HG03095 (cell line): ENCODE measurements at regions not wholly inside any gene's neighbourhood (a gene's known extent, or its start where the extent isn't known, plus 50 kb on each side); places are given as distances from the start of the nearest gene placed in this dataset.

ENCODE experiments used
- ATAC-seq: cut with Tn5 transposase; IDR thresholded peaks from one replicate; pipeline ENCODE4 v1.9.1; 2021; ENCODE audit warnings: moderate library complexity; ENCODE audit not compliant: unreplicated experiment

DNA sequence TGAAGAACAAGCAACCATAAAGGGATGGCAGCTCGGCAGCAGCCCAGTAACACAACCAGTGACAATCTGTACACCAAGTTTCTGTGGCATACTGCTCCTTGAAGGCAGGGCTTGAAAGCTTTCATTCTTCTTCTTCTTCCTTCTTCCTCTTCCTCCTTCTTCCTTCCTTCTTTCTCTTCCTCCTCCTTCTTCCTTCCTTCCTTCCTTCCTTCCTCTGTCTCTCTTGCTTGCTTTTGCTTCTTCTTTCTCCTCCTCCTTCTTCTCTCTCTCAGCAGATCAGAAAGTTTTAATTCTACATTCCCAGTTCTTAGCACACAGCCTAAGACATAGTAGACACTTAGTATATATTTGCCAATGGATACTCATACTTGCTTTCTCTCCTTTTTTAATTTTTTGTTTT lies 95.9 kb downstream of the GLUL start:
- no peak for ATAC-seq

DNA sequence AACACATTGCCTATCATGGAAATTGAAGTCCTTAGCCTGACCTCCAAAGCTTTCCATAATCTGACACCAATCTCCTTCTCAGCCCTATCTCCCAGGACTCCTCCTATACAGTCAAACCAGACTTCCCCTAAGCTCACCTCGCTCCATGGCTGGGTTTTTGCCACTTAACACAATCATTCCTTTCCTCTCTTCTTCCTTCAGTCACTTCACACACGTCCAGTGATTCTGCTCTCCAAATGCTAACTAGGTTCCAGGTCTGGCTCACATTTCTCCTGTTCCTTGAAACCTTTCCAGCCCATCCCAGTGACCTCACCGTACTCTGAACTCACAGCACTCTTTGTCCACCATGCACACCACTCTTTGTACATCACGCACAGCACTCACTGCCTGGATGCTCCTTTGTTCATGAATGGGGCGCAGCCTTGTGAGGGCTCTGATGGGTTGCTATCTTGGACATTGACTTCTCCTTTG lies 98.4 kb downstream of the GLUL start:
- no peak for ATAC-seq

GRCh38 chr1:182292193-182292741 lies 99.3 kb downstream of the GLUL start:
- ATAC-seq: no peak

- no peak for ATAC-seq
Observed at GRCh38 chr1:182291584-182292192, 99.9 kb downstream of the GLUL start.

DNA sequence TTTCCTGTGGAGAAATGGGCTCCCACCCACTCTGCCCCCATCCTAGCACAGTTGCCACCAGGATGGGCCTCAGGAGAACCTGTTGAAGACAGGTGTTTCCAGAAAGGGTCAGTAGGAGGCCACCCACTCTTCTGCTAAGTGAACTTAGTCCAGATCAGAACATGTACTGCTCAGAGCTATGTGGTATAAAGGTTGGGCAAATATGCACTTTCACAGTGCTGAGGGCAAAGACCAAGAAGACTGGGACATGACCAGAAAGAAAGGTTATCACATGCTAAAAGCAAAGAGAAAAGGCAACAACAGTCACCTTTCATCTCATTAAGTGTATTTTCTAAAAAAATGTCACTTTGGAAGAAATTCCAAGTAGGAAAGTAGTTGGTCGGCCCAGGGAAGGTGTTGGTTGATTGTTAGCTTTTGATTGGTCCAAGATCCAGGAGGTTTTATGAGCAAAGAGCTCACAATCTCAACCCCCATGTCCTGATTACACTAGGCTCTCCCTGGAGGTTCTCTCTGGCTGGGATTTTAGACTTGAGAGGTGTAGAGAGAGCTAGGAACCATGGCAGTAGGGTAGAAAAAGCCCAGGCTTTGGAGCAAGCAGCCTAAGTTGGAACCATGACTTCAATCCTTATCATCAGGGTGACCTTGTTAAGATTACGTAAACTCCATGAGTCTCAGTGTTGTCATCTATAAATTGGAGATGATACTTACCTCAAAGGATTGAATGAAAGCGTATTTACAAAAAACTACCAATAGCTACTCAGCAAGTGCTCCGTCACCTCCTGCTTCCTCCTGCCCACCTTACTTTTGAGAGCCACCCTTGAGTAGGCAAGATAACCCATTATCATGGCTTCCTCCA lies 102.6 kb downstream of the GLUL start:
- no peak for ATAC-seq

- no peak for ATAC-seq
Observed at GRCh38 chr1:182286761-182287160, 104.8 kb downstream of the GLUL start.

- ATAC-seq: no peak
Observed at GRCh38 chr1:182283746-182284544, 107.6 kb downstream of the GLUL start.

GRCh38 chr1:182281541-182281940 lies 110.0 kb downstream of the GLUL start:
- no peak for ATAC-seq

DNA sequence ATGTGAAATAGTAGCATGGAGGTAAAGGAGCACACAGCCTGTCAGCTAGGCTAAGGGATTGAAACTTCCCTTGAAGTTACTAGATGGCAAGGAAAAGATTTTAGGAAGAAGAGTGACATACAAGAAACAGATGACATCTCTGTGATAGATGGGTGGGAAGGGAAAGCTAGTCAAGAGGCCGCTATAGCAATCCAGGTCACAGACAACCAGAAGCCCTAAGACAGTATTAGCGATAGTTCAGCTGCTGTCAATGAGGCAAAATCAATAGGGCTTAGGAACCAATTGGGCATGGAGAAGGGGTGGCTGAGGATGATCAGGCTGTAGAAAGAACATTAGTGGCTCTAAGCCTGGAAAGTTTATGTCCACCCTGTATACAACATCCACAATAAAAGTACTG lies 111.1 kb downstream of the GLUL start:
- ATAC-seq: no peak

- ATAC-seq: no peak
Observed at GRCh38 chr1:182279724-182280503, 111.7 kb downstream of the GLUL start.

DNA sequence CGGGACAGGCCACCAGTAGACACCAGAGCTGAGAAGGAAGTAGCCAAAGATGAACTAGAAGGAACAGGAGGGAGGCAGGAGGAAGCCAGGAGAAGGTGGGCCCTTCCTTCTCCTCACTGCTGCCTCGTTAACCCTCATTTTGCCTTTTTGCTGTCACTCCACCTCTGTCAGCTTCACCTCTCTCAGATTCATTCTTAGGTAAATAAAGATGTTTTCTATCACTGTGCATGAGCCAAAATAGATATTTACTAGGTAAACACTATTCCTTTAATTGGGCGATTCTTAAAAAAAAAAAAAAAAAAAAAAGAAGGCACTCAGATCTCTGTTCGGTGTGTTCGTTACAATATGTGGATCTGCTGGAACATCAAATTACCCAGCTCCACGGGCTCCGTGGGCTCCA lies 112.3 kb downstream of the GLUL start:
- ATAC-seq: no peak

GRCh38 chr1:182278144-182279054 lies 113.2 kb downstream of the GLUL start:
- ATAC-seq: no peak

- no peak for ATAC-seq
Observed at GRCh38 chr1:182275271-182275670, 116.3 kb downstream of the GLUL start.

DNA sequence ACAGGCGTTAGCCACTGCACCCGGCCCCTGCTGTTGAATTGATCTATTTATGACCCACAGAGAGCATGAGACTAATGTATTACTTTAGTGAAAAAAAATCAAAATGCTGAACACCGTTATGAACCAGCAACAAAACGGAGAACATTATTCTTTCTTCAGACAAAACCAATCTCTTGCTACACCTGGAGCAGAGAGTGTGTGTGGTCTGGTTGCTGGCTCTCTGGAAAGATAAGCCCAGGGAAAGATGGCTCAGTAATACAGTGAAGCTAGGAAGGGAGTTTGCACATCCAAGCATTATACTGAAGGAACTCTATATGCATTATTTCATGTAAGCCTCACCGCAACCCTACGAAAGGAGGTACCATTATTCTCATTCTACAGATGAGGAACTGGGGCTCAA lies 117.0 kb downstream of the GLUL start:
- ATAC-seq: no peak

DNA sequence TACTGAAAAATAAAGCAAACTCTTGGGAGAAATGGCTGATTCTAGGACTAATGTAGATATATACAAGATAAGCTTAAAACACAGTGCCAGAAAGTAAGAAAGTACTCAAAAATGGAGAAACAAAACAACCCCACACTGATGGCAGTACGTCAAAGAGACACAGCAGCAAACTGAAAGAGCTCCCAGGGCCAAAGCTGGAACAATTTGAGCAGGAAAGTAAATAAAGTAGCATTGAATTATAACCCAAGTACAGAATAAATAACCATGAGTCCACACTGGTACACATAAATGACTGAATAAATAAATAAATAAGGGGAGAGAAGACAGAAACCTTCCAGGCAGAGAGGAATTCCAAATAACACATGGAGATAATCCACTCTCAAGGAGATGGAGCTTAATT lies 120.9 kb downstream of the GLUL start:
- no peak for ATAC-seq

- ATAC-seq: no peak
Observed at GRCh38 chr1:182269097-182269496, 122.5 kb downstream of the GLUL start.

GRCh38 chr1:182268669-182269068 lies 122.9 kb downstream of the GLUL start:
- ATAC-seq: no peak

DNA sequence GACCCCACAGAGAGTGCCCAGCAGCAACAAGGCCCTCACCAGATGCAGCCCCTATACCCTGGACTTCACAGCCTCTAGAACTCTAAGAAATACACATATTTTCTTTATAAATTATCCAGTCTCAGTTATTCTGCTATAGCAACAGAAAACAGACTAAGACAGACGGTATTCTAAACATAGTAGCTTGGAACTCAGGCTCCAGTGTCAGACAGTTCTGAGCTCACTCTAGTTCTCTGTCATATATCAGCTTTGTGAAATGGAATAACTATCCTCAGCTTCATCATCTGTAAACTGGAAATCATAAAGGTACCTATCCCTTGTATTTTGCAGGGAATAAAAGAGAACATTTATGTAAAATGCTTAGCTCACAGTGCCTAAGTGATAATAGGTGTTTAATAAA lies 127.4 kb downstream of the GLUL start:
- ATAC-seq: no peak

GRCh38 chr1:182263706-182264105 lies 127.9 kb downstream of the GLUL start:
- no peak for ATAC-seq

DNA sequence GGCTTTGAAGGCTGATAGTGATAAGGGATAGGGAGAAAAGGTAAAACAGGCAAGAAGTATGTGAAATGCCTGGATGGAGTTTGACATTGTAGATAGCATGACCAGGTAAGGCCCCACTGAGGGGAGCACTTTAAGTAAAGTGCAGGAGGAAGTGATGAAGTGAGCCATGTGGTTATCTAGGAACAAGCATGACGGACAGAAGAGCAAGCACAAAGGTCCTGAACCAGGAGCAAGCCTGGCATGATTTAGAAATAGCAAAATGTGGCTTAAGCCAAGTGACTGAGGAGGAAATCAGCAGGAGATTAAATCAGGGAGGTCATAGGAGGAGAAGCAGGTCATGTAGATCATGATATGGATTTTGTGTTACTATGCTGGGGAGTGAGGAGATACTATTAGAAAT lies 129.2 kb downstream of the GLUL start:
- no peak for ATAC-seq
